AG10803 (cell line): ENCODE measurements at regions not wholly inside any gene's neighbourhood (a gene's known extent, or its start where the extent isn't known, plus 50 kb on each side); places are given as distances from the start of the nearest gene placed in this dataset.
A peak's percentile ranks its signal among the peaks of the same experiment; 100 is the strongest.

Experiments
- DNase-seq: peaks from one replicate; pipeline ENCODE4 v3.0.0; 2010; ENCODE audit warnings: low read depth
- H3K4me3 ChIP-seq: 2 replicates; pipeline ENCODE4 v1.5.1; 2011; ENCODE audit warnings: mild to moderate bottlenecking, low read length, control low read depth
- CTCF ChIP-seq: conservative IDR thresholded peaks from 2 replicates; pipeline ENCODE4 v1.5.1; 2011; ENCODE audit warnings: mild to moderate bottlenecking, low read length, control low read depth, inconsistent platforms

- no peak for TF ChIP-seq CTCF
- DNase-seq = peak; percentile 34
- no peak overlapping the region for H3K4me3 ChIP-seq
These were observed 545.4 kb upstream of the IL12A start for GRCh38 chr3:159443266-159443665.

- TF ChIP-seq CTCF = no peak
- DNase-seq = no peak
- H3K4me3 ChIP-seq = no peak overlapping the region
These were observed 540.8 kb upstream of the IL12A start for GRCh38 chr3:159447841-159448240.

GRCh38 chr3:159448902-159449301 is 539.7 kb upstream of the IL12A start:
- no peak for DNase-seq
- no peak overlapping the region for H3K4me3 ChIP-seq
- no peak for TF ChIP-seq CTCF

- no peak for TF ChIP-seq CTCF
- DNase-seq = no peak
These were observed 537.6 kb upstream of the IL12A start for GRCh38 chr3:159451067-159451466.

GRCh38 chr3:159451482-159451881 is 537.2 kb upstream of the IL12A start:
- no peak for TF ChIP-seq CTCF
- no peak for DNase-seq
- no peak overlapping the region for H3K4me3 ChIP-seq

More at GRCh38 chr3:159451067-159451466, 537.6 kb upstream of the IL12A start:
- H3K4me3 ChIP-seq = no peak overlapping the region

GRCh38 chr3:159453036-159453435 is 535.6 kb upstream of the IL12A start:
- H3K4me3 ChIP-seq = no peak overlapping the region
- no peak for TF ChIP-seq CTCF
- no peak for DNase-seq

GRCh38 chr3:159453945-159454344 is 534.7 kb upstream of the IL12A start:
- TF ChIP-seq CTCF = no peak
- no peak for DNase-seq
- no peak overlapping the region for H3K4me3 ChIP-seq
